ENCODE measurements at regions not wholly inside any gene's neighbourhood (a gene's known extent, or its start where the extent isn't known, plus 50 kb on each side); places are given as distances from the start of the nearest gene placed in this dataset.
"Not testable (repeated sequence)": the region's sequence is repeated elsewhere in the genome, so short reads cannot be mapped to it uniquely, and the experiment has no call there.

GRCh38 chr6:113754291-113754690, 102.9 kb upstream of the MARCKS start:
- DNase-seq, result no peak

DNA sequence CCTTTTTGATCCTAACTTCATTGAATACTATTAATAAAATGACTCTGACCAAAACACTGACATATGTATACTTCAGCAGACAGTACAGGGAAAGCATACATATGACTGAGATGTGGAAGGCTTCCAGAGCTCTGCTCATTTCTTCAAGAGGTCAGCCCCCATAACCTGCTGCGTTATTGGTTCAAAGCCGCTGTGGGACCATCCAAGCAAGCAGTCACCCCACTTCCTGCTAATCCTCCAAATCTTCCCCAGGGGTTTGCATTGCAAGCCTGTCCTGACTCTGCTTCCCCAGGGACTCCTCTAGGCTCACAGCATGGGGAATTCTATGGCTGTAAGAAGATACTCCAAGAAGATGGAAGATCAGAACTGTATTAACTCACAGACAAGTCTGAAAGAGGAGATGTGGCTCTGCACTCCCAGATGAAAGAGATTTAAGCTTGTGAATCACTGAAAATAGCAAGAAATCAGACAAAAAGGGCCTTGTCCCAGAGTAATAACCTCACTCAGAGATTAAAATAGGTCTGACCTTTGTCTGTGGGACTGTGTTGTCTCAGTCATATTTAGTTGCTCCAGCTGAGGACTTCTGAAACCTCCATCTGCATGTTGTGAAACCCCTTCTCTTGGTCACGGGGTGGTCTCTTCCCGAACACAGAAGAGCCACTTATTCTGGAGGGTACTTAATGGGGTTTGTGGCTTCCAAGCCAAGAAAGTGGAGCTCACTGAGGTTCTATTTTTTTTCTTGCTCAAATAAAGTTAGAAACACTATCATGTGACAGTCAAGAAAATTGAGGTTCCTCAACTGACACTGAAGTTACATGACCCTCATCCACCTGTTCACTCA, 101.5 kb upstream of the MARCKS start:
- DNase-seq, result no peak

DNA sequence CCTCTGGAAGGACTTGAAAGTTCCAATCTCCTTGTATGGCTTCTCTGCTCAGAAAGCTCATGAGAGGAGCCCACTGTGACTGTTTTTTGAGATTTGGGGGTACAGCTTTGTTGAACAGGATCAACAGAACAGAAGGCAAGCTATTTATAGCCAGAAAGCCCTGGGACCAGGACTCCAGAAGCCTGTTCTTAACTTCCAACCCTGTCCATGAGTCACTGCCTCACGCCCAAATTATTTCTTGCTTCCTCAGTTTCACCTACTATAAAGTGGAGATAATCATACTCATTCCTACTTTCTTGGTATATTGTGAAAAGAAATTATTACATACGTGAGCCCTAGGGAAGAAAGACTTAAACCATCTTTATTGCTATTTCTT, 100.9 kb upstream of the MARCKS start:
- DNase-seq, result no peak

DNA sequence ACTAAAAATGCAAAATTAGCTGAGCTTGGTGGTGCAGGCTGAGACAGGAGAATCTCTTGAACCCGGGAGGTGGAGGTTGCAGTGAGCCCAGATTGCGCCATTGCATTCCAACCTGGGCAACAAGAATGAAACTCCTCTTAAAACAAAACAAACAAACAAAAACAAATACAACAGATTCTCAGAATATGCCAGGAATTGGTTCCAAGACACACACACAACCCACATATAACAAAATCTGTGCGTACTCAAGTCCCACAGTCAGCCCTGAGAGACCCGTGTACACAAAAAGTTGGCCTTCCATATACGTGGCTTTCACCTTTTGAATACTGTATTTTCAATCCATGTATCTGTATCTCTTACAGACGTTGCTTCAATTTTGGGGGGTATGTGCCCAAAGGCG, 98.9 kb upstream of the MARCKS start:
- DNase-seq, result no peak

DNA sequence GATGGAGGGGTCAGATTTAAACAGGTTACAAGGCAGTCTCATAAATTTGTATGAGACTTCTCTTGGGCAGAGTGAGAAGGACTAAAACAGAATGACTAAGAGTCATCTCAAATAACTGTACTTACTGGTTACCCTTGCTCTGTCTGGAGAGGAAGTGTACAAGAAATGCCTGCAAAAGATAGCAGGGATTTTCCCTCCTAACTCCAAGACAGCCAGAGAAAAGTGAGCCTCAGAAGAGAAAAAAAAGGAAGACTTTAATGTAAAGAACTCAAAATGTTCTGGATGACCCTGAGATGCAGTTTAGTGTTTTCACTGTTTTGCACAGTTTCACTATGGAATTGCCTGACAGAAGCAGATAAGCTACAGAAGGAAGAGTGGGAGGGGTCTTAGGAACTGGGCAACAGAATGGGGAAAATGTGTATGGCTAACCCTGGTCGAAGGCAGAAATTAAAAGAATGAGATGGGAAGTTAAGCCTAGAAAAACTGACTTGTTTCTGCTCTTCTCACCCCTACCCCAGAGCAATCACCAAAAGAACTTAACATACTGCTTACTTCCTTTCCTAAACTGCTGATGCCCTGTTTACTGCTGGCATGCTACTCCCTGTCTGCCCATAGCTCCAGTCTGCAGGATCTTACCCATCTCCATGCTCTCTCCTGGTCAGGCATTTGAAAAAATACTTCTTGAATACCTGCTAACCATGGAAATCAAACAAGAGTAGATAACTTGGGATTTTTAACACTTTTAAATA, 98.1 kb upstream of the MARCKS start:
- peak; percentile 7 for DNase-seq

DNA sequence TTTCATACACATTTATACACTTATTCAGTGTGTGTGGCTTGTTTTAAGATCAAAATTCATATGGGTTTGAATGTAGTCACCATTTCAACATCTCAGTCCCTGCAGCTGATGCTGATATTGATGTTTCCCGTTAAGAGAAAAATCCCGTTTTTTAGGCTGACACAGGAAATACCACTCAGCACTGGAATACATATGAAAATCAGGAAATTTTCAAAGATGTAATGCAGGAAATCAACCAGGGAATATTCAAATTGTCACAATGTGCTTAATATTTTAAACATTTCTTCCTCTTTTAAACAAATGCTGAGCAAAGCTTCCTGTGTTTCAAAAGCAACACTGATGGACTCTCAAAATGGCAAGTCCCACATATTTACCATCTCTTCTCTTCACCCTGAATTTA, 94.5 kb upstream of the MARCKS start:
- no peak for DNase-seq

GRCh38 chr6:113763311-113763766, 93.8 kb upstream of the MARCKS start:
- no peak for DNase-seq

GRCh38 chr6:113763876-113764275, 93.3 kb upstream of the MARCKS start:
- peak; percentile 71 for DNase-seq

- no peak for DNase-seq
These were observed 91.2 kb upstream of the MARCKS start for GRCh38 chr6:113765909-113766308.

GRCh38 chr6:113767985-113768384, 89.2 kb upstream of the MARCKS start:
- DNase-seq, result no peak

- DNase-seq, result no peak
These were observed 84.2 kb upstream of the MARCKS start for GRCh38 chr6:113772961-113773360.

- DNase-seq, result peak; percentile 22
These were observed 82.9 kb upstream of the MARCKS start for GRCh38 chr6:113774127-113774825.

- DNase-seq, result no peak
These were observed 80.1 kb upstream of the MARCKS start for GRCh38 chr6:113776998-113777397.

- DNase-seq, result no peak
These were observed 79.5 kb upstream of the MARCKS start for GRCh38 chr6:113777601-113778000.

DNA sequence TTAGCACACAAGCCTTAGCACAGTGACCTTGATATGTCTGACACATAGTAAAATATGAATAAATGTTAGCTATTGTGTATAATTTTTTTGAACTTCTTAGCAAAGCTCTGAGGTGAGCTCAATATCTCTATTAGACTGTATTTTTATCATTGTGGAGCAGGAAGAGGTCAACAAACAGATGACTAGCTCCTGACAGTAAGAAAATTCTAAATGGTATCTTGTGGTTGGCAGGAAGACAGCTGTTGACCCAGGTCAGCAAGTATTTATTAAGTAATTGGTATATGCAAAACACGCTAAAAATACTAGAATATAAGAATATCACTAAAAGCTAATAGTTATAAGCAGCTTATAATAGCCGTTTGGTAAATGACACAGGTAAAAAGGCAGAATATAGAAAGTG, 77.5 kb upstream of the MARCKS start:
- no peak for DNase-seq

DNA sequence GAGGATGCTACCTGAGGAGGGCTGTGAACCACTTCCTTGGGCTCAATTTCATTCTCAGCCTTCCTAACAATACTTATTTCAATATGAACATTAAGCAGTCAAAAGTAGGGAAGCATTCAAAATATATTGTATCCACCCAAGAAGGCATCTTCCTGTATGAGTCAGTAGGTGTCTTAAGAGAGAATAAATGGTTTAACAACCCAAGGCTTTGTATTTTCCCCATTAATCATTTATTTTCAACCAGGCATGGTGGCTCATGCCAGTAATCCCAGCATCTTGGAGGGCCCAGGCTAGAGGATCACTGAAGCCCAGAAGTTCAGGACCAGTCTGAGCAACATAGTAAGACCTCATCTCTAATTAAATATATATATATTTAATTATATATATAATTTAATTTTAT, 74.5 kb upstream of the MARCKS start:
- DNase-seq, result no peak

- no peak for DNase-seq
These were observed 71.0 kb upstream of the MARCKS start for GRCh38 chr6:113786168-113786567.

GRCh38 chr6:113788586-113788985, 68.6 kb upstream of the MARCKS start:
- no peak for DNase-seq

GRCh38 chr6:113791225-113791624, 65.9 kb upstream of the MARCKS start:
- DNase-seq, result not testable (repeated sequence)

- DNase-seq, result not testable (repeated sequence)
These were observed 61.8 kb upstream of the MARCKS start for GRCh38 chr6:113795371-113795770.

DNA sequence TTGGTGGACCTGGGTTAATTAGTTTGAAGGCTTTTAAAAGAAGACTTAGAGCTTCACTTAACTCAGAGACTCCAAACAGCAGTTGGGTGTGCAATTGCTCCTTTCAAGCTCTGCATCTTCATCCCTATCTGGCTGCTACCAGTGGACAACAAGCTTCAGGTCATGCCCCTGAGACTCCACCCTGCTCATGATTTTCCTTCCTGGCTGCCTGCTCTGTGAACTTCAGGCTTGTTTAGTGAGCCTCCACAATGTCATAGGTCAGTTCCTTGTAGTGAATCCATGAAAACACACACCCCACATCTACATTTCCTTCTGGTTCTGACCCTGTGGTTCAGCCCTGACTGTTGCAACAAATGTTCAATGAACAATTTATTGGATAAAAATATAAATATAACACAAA, 61.1 kb upstream of the MARCKS start:
- no peak for DNase-seq

DNA sequence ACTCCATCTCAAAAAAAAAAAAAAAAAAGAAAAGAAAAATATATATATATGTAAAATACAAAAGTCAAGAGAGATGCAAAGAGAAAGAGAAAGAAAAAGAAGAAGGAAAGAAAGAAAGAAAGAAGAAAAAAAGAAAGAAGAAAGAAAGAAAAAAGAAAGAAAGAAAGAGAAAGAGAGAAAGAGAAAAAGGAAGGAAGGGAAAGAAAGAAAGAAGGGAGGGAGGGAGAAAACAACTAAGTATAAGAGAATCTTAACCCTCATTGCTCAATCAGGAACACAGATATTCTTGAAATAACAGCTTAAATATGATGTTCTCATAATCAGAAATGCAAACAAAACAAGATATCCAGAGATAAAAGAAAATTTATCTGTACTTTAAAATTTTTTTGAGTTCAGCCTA, 54.4 kb upstream of the MARCKS start:
- DNase-seq, result no peak

GRCh38 chr6:113805173-113805790, 51.9 kb upstream of the MARCKS start:
- no peak for DNase-seq

All from HCEC 1CT (cell line).